Gastrocnemius medialis (tissue), 4 donors: ENCODE measurements at regions not wholly inside any gene's neighbourhood (a gene's known extent, or its start where the extent isn't known, plus 50 kb on each side); places are given as distances from the start of the nearest gene placed in this dataset.

Experiments used
- ATAC-seq, 2 donors: fragments of 150-250 bp; one replicate each; pipeline ENCODE4 v1.9.1; 2016
- DNase-seq, 2 donors: peaks; one replicate each; pipeline ENCODE4 v3.0.0-alpha.2; 2019
- H3K27ac ChIP-seq, 4 donors: fragments of 200-600 bp; sonication (generic); 1 replicate in 1 of 4; 2 replicates in 3 of 4; pipeline ENCODE4 v1.5.1; 2016 to 2018; ENCODE audit warnings: mild to moderate bottlenecking in 2 of 4, moderate library complexity in 1 of 4
- H3K27me3 ChIP-seq, 3 donors: fragments of 200-600 bp; sonication (generic) in 2 of 3; 1 replicate in 1 of 3; 2 replicates in 2 of 3; pipeline versions ENCODE4 v1.5.1 to v1.6.0; 2016 to 2019; ENCODE audit warnings: mild to moderate bottlenecking in 1 of 3, moderate library complexity in 1 of 3
- H3K36me3 ChIP-seq, 2 donors: fragments of 200-600 bp; sonication (generic) in 1 of 2; one replicate each; pipeline ENCODE4 v1.5.1; 2017 to 2018
- H3K4me1 ChIP-seq, 2 donors: fragments of 200-600 bp; sonication (generic) in 1 of 2; one replicate each; pipeline ENCODE4 v1.5.1; 2016 to 2017; ENCODE audit warnings: mild to moderate bottlenecking in 2 of 2
- H3K4me3 ChIP-seq, 4 donors: fragments of 200-600 bp; sonication (generic) in 3 of 4; 1 replicate in 1 of 4; 2 replicates in 3 of 4; pipeline ENCODE4 v1.5.1; 2016 to 2019; ENCODE audit warnings: mild to moderate bottlenecking in 2 of 4
- H3K9me3 ChIP-seq, 3 donors: fragments of 200-600 bp; sonication (generic) in 2 of 3; 1 replicate in 1 of 3; 2 replicates in 2 of 3; pipeline ENCODE4 v1.5.1; 2016 to 2019
- CTCF ChIP-seq, 5 experiments: fragments of 450-650 bp in 3 of 5; fragments of 200-600 bp in 2 of 5; sonication (generic) in 2 of 5; IDR thresholded peaks in 4 of 5; conservative IDR thresholded peaks in 1 of 5; 1 replicate in 4 of 5; 2 replicates in 1 of 5; pipeline ENCODE4 v1.5.1; 2016 to 2019; ENCODE audit warnings: antibody characterized with exemption in 5 of 5, mild to moderate bottlenecking in 3 of 5, moderate library complexity in 3 of 5
- POLR2A ChIP-seq, 2 donors: fragments of 450-650 bp; IDR thresholded peaks; one replicate each; pipeline ENCODE4 v1.6.1; 2017; ENCODE audit warnings: antibody characterized with exemption in 2 of 2, mild to moderate bottlenecking in 2 of 2, moderate library complexity in 2 of 2
- in situ Hi-C, 4 donors: fragments of 200-750 bp; cut with MboI; loops; one replicate each; pipeline versions ENCODE4 v1.15.0 to v1.8.0; 2017; ENCODE audit warnings: low sequenced_read_pairs in 4 of 4
- intact Hi-C: fragments of 100-400 bp; cut with DNase I; formaldehyde crosslinking; loops from one replicate; pipeline ENCODE4 v1.15.1; 2023; ENCODE audit warnings: low total_unique reads

GRCh38 chr3:8182904-8183303 is 318.7 kb upstream of the LMCD1 start:
- no peak for ATAC-seq
- intact Hi-C loops (no loop called here), in situ Hi-C loops (no loop called here)
- H3K4me3 ChIP-seq = no peak overlapping the region
- H3K4me1 ChIP-seq = no peaks in the 10 kb centered on the region
- no peaks in the 10 kb centered on the region for H3K9me3 ChIP-seq
- DNase-seq = no peak
- H3K27ac ChIP-seq = no peak overlapping the region
- H3K36me3 ChIP-seq = no peaks in the 10 kb centered on the region
- no peak for TF ChIP-seq CTCF (IDR thresholded peaks at IDR 0.05 in 4 of 5, conservative IDR thresholded peaks at IDR 0.05 in 1 of 5)
- no peak for TF ChIP-seq POLR2A (IDR thresholded peaks at IDR 0.05)
- H3K27me3 ChIP-seq = no peaks in the 10 kb centered on the region

GRCh38 chr3:8183627-8184026 is 318.0 kb upstream of the LMCD1 start:
- H3K4me1 ChIP-seq = no peaks in the 10 kb centered on the region
- no peak overlapping the region for H3K4me3 ChIP-seq
- in situ Hi-C loops (no loop called here), intact Hi-C loops (no loop called here)
- H3K36me3 ChIP-seq = no peaks in the 10 kb centered on the region
- H3K9me3 ChIP-seq = no peaks in the 10 kb centered on the region
- DNase-seq (no peak), ATAC-seq (no peak)
- H3K27me3 ChIP-seq = no peaks in the 10 kb centered on the region
- H3K27ac ChIP-seq = no peak overlapping the region
- no peak for TF ChIP-seq CTCF (IDR thresholded peaks at IDR 0.05 in 4 of 5, conservative IDR thresholded peaks at IDR 0.05 in 1 of 5)
- no peak for TF ChIP-seq POLR2A (IDR thresholded peaks at IDR 0.05)

GRCh38 chr3:8186213-8186612 is 315.4 kb upstream of the LMCD1 start:
- DNase-seq (no peak), ATAC-seq (no peak)
- no peak overlapping the region for H3K4me3 ChIP-seq
- H3K4me1 ChIP-seq = no peaks in the 10 kb centered on the region
- no peaks in the 10 kb centered on the region for H3K36me3 ChIP-seq
- H3K9me3 ChIP-seq = no peaks in the 10 kb centered on the region
- in situ Hi-C loops = no loop called here
- no peaks in the 10 kb centered on the region for H3K27me3 ChIP-seq
- H3K27ac ChIP-seq = no peak overlapping the region
- TF ChIP-seq CTCF (IDR thresholded peaks at IDR 0.05 in 4 of 5, conservative IDR thresholded peaks at IDR 0.05 in 1 of 5) = no peak
- TF ChIP-seq POLR2A (IDR thresholded peaks at IDR 0.05) = no peak
- intact Hi-C loops = no loop called here

- no peaks in the 10 kb centered on the region for H3K9me3 ChIP-seq
- in situ Hi-C loops = no loop called here
Observed at GRCh38 chr3:8187996-8188395, 313.6 kb upstream of the LMCD1 start.

More at GRCh38 chr3:8187996-8188395, 313.6 kb upstream of the LMCD1 start:
- no peak for TF ChIP-seq CTCF (IDR thresholded peaks at IDR 0.05 in 4 of 5, conservative IDR thresholded peaks at IDR 0.05 in 1 of 5)
- no peak for TF ChIP-seq POLR2A (IDR thresholded peaks at IDR 0.05)
- no peaks in the 10 kb centered on the region for H3K27me3 ChIP-seq
- no peak overlapping the region for H3K27ac ChIP-seq
- H3K4me3 ChIP-seq = no peak overlapping the region
- ATAC-seq (no peak), DNase-seq (no peak)
- no peaks in the 10 kb centered on the region for H3K4me1 ChIP-seq
- no peaks in the 10 kb centered on the region for H3K36me3 ChIP-seq
- intact Hi-C loops = no loop called here
